ENCODE measurements at regions not wholly inside any gene's neighbourhood (a gene's known extent, or its start where the extent isn't known, plus 50 kb on each side); places are given as distances from the start of the nearest gene placed in this dataset.

DNA sequence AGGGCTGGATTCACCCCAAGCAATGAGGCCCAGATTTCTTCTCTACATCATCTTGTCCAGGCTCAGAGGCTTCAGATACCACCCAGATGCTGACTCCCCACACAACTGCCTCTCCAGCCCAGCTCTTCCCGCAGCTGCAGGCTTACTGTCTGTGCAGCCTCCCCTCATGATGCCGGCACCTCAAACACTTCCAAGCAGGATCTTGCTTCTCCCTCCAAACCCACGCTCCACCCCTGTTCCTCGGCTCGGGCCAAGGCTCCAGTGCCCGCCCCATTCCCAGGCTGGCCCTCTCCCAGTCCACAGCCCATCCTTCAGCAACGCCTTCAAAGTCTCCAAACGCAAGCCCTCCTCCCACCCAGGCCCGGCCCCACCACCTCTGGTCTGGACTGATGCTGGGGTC, 159.2 kb upstream of the LINGO1 start:
- no peak for TF ChIP-seq CTCF (IDR thresholded peaks at IDR 0.05)
- TF ChIP-seq POLR2A (IDR thresholded peaks at IDR 0.05) = no peak
- TF ChIP-seq EP300 (IDR thresholded peaks at IDR 0.05) = no peak
- no peak for TF ChIP-seq POLR2AphosphoS5 (IDR thresholded peaks at IDR 0.05)
